GM21737 (cell line): ENCODE measurements at regions not wholly inside any gene's neighbourhood (a gene's known extent, or its start where the extent isn't known, plus 50 kb on each side); places are given as distances from the start of the nearest gene placed in this dataset.

Experiments
- ATAC-seq: cut with Tn5 transposase; IDR thresholded peaks from one replicate; pipeline ENCODE4 v1.9.1; 2021; ENCODE audit warnings: mild to moderate bottlenecking, moderate library complexity; ENCODE audit not compliant: unreplicated experiment

DNA sequence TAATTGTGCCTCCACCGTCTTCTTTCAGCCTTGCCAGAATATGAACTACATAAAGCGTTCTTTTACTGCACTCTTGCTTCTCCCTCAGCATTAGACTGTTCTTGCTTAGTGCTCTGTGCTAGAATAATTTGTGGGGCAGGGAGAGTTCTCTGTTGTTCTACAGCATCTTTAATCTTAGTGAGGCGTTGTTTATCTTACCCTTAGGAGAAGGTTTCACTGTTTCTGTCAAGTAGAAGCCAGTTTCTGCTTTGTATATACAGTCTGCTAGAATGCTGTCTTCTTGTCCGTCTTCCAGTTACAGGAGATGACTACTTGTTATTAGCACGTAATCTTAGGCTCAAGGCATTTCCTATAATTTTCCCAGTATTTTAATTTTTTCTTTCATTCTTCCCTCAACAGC, 458.0 kb downstream of the FLRT2 start:
- ATAC-seq = no peak

DNA sequence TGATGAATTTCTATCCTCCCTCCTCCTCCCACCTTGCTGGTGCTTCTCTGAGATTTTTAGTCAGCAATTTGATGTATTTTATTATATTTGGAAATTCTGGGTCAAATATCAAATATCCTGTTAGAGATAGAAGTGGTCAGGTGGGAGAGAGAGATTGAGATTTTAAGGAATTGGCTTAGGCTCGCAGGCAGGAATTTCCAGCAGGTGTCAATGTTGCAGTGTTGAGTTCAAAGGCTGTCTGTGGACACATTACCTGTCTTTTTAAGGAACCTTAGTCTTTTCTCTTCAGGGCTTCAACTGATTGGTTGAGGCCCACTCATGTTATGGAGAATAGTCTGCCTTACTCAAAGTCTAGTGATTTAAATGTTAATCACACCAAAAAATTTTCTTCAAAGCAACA, 457.3 kb downstream of the FLRT2 start:
- no peak for ATAC-seq

GRCh38 chr14:85978582-85979250, 448.8 kb downstream of the FLRT2 start:
- ATAC-seq = no peak

DNA sequence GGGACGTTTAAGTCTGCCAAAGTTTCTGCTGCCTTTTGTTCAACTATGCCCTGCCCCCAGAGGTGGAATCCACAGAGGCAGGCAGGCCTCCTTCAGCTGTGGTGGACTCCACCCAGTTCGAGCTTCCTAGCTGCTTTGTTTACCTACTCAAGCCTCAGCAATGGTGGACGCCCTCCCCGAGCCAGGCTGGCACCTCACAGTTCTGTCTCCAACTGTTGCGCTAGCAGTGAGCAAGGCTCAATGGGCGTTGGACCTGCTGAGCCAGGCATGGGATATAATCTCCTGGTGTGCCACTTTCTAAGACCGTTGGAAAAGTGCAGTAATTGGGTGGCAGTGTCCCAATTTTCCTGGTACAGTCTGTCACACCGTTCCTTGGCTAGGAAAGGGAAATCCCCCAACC, 444.7 kb downstream of the FLRT2 start:
- ATAC-seq = no peak

DNA sequence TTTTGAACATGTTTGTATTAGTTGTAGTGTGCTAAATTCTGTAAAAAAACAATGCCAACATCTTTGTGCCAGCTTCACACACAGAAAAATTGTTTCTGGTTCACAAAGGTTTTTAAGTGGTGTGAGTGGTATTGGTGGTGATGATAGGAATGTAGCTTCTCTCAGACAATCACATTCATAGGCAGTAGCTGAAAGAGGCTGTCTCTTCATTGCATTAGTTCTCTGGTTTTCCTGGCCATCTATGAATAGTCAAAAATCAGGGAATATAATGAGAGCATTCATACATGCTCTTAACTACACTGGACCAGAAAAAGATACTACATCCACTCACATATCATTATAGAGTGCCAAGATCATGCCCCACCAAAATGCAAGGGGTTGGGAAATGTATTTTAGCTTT, 433.5 kb downstream of the FLRT2 start:
- no peak for ATAC-seq

DNA sequence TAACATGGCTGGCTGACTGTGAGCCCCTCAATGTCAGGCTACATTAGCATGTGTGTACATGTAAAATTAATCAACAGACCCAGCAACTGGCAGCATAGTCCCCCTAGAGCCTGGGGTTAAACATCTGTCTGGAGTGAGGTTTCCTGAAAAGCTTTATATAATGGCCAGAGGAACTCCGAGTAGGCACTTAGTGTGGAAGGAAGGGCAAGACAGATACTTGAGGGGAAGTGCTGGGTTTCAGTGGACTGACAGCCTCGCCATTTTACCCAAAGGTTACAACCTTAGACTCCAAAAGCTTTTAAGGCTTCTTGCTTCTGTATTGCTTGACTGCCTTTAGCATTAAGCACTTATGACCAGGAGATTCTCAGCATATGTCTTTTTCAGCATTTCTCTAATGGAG, 430.8 kb downstream of the FLRT2 start:
- ATAC-seq = no peak

- ATAC-seq = no peak
These were observed 429.1 kb downstream of the FLRT2 start for GRCh38 chr14:85959063-85959462.

GRCh38 chr14:85958069-85958468, 428.1 kb downstream of the FLRT2 start:
- no peak for ATAC-seq

GRCh38 chr14:85953265-85953664, 423.3 kb downstream of the FLRT2 start:
- no peak for ATAC-seq

DNA sequence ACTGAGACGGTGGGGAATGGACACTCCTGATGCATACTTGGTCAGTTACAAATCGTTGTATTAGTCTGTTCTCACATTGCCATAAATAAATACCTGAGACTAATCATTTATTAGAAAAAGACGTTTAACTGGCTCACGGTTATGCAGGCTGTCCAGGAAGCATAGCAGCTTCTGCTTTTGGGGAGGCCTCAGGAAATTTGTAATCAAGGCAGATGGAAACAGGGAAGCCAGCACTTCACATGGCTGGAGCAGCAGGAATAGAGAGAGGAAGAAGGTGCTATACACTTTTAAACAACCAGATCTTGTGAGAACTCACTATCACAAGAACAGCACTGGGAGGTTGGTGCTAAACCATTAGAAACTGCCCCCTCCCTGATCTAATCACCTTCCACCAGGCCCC, 418.2 kb downstream of the FLRT2 start:
- no peak for ATAC-seq

- no peak for ATAC-seq
These were observed 417.7 kb downstream of the FLRT2 start for GRCh38 chr14:85947461-85948139.

GRCh38 chr14:85943192-85943591, 413.2 kb downstream of the FLRT2 start:
- no peak for ATAC-seq

GRCh38 chr14:85934886-85935254, 404.9 kb downstream of the FLRT2 start:
- peak; percentile 57 for ATAC-seq

- ATAC-seq = peak; percentile 92
These were observed 404.4 kb downstream of the FLRT2 start for GRCh38 chr14:85934123-85934885.

GRCh38 chr14:85921241-85921640, 391.3 kb downstream of the FLRT2 start:
- no peak for ATAC-seq

- no peak for ATAC-seq
These were observed 387.8 kb downstream of the FLRT2 start for GRCh38 chr14:85917716-85918115.

DNA sequence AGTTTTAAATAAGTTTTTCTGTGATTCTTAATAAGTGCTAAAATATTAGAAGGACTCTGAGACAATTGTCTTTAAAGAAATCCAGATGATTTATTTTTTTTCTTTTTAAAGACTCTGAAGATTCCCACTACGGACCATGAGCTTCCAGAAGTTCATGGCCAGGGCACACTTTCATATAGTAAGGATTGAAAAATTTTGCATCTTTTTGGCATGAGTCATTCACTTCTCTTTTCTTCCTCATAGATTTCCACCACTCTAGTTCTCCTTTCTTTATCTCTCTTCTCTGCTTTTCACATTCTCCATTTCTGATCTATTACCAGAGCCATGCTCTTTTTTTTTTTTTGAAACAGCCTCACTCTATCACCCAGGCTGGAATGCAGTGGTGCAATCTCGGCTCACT, 385.8 kb downstream of the FLRT2 start:
- ATAC-seq = no peak

GRCh38 chr14:85912141-85912540, 382.2 kb downstream of the FLRT2 start:
- no peak for ATAC-seq

GRCh38 chr14:85911044-85911443, 381.1 kb downstream of the FLRT2 start:
- ATAC-seq = no peak

GRCh38 chr14:85909581-85909980, 379.6 kb downstream of the FLRT2 start:
- no peak for ATAC-seq

DNA sequence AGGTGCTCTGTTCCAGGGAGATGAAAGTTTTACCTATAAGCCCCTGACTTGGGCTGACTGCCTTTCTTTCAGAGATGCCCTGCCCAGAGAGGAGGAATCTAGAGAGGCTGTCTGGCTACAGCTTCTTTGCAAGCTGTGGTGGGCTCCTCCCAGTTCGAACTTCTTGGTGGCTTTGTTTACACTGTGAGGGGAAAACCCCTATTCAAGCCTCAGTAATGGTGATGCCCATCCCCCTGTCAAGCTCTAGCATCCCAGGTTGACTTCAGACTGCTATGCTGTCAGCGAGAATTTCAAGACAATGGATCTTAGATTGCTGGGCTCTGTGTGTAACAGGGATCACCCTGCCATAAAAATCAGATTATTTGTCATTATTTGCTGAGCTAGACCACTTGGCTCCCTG, 377.6 kb downstream of the FLRT2 start:
- no peak for ATAC-seq

- ATAC-seq = no peak
These were observed 367.9 kb downstream of the FLRT2 start for GRCh38 chr14:85897808-85898207.
